ENCODE measurements at regions not wholly inside any gene's neighbourhood (a gene's known extent, or its start where the extent isn't known, plus 50 kb on each side); places are given as distances from the start of the nearest gene placed in this dataset.

DNA sequence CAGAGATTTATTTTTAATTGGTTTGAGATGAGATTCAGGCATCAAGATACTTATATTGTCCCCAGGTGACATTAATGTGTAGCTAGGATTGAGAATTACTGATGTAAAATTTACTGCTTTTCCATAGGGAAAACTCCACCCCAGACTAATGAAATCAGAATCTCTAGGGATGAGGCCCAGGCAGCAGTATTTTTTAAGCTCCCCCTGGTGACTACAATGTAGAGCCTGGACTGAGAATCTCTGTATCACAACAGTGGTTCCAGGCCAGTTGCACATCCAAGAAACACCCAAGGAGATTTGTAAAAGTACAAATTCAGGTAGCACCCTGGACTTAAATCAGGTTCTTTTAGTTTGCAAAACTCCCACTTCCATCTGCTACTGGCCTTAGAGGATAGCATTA, 185.7 kb downstream of the MARCHF11 start:
- intact Hi-C loops (cut with micrococcal nuclease; ENCODE audit: unreplicated experiment): loop anchor here (10.0 kb wide), 1 partner anchor 889 kb away; no protein-coding TSS in a partner anchor
- Histone ChIP-seq H3K4me2 (no peak overlapping the region), H3K79me2 (ENCODE audit: low read depth) (no peaks in the 10 kb centered on the region), H2AFZ (no peak overlapping the region), H3K9me2 (ENCODE audit: insufficient read depth) (no peaks in the 10 kb centered on the region), H3K27ac (no peak overlapping the region), H3K36me3 (ENCODE audit: low read depth) (no peaks in the 10 kb centered on the region), H3F3A (ENCODE audit: insufficient read depth, low read depth) (no peaks in the 10 kb centered on the region), H3K27me3 (ENCODE audit: insufficient read depth, low read depth) (no peaks in the 10 kb centered on the region), H3K4me1 (replicated peaks; ENCODE audit: insufficient read depth) (no peaks in the 10 kb centered on the region), H4K20me1 (ENCODE audit: insufficient read depth) (no peaks in the 10 kb centered on the region), H3K4me3 (no peak overlapping the region), H3K9me3 (ENCODE audit: insufficient read depth, low read depth) (no peaks in the 10 kb centered on the region)
- BruUV-seq (replicated peaks): no TSS peak
- no peak for DNase-seq
- POLR2A ChIA-PET (ENCODE audit: unreplicated experiment): no interaction called here
- CTCF ChIA-PET: no interaction called here
- TF ChIP-seq, protein P1, sequence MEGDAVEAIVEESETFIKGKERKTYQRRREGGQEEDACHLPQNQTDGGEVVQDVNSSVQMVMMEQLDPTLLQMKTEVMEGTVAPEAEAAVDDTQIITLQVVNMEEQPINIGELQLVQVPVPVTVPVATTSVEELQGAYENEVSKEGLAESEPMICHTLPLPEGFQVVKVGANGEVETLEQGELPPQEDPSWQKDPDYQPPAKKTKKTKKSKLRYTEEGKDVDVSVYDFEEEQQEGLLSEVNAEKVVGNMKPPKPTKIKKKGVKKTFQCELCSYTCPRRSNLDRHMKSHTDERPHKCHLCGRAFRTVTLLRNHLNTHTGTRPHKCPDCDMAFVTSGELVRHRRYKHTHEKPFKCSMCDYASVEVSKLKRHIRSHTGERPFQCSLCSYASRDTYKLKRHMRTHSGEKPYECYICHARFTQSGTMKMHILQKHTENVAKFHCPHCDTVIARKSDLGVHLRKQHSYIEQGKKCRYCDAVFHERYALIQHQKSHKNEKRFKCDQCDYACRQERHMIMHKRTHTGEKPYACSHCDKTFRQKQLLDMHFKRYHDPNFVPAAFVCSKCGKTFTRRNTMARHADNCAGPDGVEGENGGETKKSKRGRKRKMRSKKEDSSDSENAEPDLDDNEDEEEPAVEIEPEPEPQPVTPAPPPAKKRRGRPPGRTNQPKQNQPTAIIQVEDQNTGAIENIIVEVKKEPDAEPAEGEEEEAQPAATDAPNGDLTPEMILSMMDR (conservative IDR thresholded peaks at IDR 0.05): no peak
- TF ChIP-seq EZH2 (IDR thresholded peaks at IDR 0.05; ENCODE audit: low read depth): no peak

DNA sequence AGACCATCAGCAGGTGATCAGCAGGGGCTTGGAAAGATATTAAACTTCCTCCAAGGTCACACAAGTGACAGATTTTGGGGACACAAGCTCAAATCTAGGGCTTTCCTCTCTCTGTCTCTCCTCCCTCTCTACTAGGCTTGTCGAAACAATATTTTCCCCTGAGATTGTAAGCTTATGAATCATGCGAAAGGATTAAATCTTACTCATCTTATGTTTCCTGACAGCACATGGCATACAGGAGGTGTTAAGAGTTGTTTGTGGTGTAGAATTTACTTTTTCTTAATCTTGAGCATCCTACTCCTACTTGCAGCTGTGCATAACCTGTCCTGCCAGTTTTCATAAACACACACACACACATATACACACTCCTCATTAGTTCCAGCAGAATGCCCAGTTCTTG, 186.3 kb downstream of the MARCHF11 start:
- intact Hi-C loops (cut with micrococcal nuclease; ENCODE audit: unreplicated experiment): loop anchor here (10.0 kb wide), 1 partner anchor 889 kb away; no protein-coding TSS in a partner anchor
- POLR2A ChIA-PET (ENCODE audit: unreplicated experiment): no interaction called here
- BruUV-seq (replicated peaks): no TSS peak

DNA sequence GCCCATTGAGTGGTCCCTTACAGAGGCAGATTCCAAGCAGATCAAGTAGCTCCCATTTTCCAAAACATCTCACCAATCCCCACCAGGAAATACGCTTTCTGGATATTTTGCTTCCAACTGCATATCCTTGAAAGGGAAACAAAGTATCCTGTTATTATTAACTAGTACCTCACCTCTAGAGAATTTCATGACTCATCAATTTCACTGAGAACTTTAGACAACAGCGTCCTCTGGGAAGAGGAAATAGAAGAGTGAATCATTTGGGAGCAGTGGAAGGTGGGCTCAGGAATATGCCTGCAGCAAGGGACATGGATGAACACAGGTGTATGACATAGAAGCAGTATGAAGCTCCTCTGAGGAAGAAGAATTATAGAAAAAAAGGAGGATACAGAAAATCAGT, 186.7 kb downstream of the MARCHF11 start:
- H3K9me2 ChIP-seq (ENCODE audit: insufficient read depth): no peaks in the 10 kb centered on the region
- no peak overlapping the region for H3K4me2 ChIP-seq
- no peaks in the 10 kb centered on the region for H3K27me3 ChIP-seq (ENCODE audit: insufficient read depth, low read depth)
- no peaks in the 10 kb centered on the region for H3K79me2 ChIP-seq (ENCODE audit: low read depth)
- TF ChIP-seq EZH2 (IDR thresholded peaks at IDR 0.05; ENCODE audit: low read depth): no peak
- TF ChIP-seq, protein P1 (conservative IDR thresholded peaks at IDR 0.05): no peak
- H2AFZ ChIP-seq: no peak overlapping the region
- H3F3A ChIP-seq (ENCODE audit: insufficient read depth, low read depth): no peaks in the 10 kb centered on the region
- BruUV-seq (replicated peaks): no TSS peak
- ChIA-PET POLR2A (ENCODE audit: unreplicated experiment) (no interaction called here), CTCF (no interaction called here)
- intact Hi-C loops (cut with micrococcal nuclease; ENCODE audit: unreplicated experiment): loop anchor here (10.0 kb wide), 1 partner anchor 888 kb away; no protein-coding TSS in a partner anchor
- no peak overlapping the region for H3K4me3 ChIP-seq
- no peaks in the 10 kb centered on the region for H4K20me1 ChIP-seq (ENCODE audit: insufficient read depth)
- H3K36me3 ChIP-seq (ENCODE audit: low read depth): no peaks in the 10 kb centered on the region
- H3K4me1 ChIP-seq (replicated peaks; ENCODE audit: insufficient read depth): no peaks in the 10 kb centered on the region
- no peak overlapping the region for H3K27ac ChIP-seq
- H3K9me3 ChIP-seq (ENCODE audit: insufficient read depth, low read depth): no peaks in the 10 kb centered on the region
- DNase-seq: no peak

More for the DNA sequence above, 186.3 kb downstream of the MARCHF11 start:
- no peaks in the 10 kb centered on the region for H3K9me2 ChIP-seq (ENCODE audit: insufficient read depth)
- H3K9me3 ChIP-seq (ENCODE audit: insufficient read depth, low read depth): no peaks in the 10 kb centered on the region
- no peak for TF ChIP-seq EZH2 (IDR thresholded peaks at IDR 0.05; ENCODE audit: low read depth)
- TF ChIP-seq, protein P1 (conservative IDR thresholded peaks at IDR 0.05): no peak
- H3K27me3 ChIP-seq (ENCODE audit: insufficient read depth, low read depth): no peaks in the 10 kb centered on the region
- H3K4me3 ChIP-seq: no peak overlapping the region
- H2AFZ ChIP-seq: no peak overlapping the region
- no peaks in the 10 kb centered on the region for H3K4me1 ChIP-seq (replicated peaks; ENCODE audit: insufficient read depth)
- H3K27ac ChIP-seq: no peak overlapping the region
- no peaks in the 10 kb centered on the region for H3K79me2 ChIP-seq (ENCODE audit: low read depth)
- H3F3A ChIP-seq (ENCODE audit: insufficient read depth, low read depth): no peaks in the 10 kb centered on the region
- H3K36me3 ChIP-seq (ENCODE audit: low read depth): no peaks in the 10 kb centered on the region
- no peak for DNase-seq
- H3K4me2 ChIP-seq: no peak overlapping the region
- no peaks in the 10 kb centered on the region for H4K20me1 ChIP-seq (ENCODE audit: insufficient read depth)
- CTCF ChIA-PET: no interaction called here
